SKM-1 treated with dmso at 0.1 percent for 144 hours (cell line): ENCODE measurements at regions not wholly inside any gene's neighbourhood (a gene's known extent, or its start where the extent isn't known, plus 50 kb on each side); places are given as distances from the start of the nearest gene placed in this dataset.
A peak's percentile ranks its signal among the peaks of the same experiment; 100 is the strongest.

Source experiments
- DNase-seq: peaks from one replicate; lab custom pipeline; 2025; ENCODE audit not compliant: unreplicated experiment; lab: John Stamatoyannopoulos, UW

- no peak for DNase-seq
Measured at GRCh38 chr10:28781296-28781695, 104.0 kb downstream of the BAMBI start.

- DNase-seq: no peak
Measured at GRCh38 chr10:28783087-28783486, 105.8 kb downstream of the BAMBI start.

GRCh38 chr10:28785018-28785417, 107.7 kb downstream of the BAMBI start:
- no peak for DNase-seq

- DNase-seq: no peak
Measured at GRCh38 chr10:28788252-28788651, 110.9 kb downstream of the BAMBI start.

GRCh38 chr10:28788762-28789161, 111.4 kb downstream of the BAMBI start:
- DNase-seq: no peak

GRCh38 chr10:28790146-28790545, 112.8 kb downstream of the BAMBI start:
- DNase-seq: no peak

- DNase-seq: no peak
Measured at GRCh38 chr10:28793482-28793881, 116.2 kb downstream of the BAMBI start.

- DNase-seq: no peak
Measured at GRCh38 chr10:28794986-28795385, 117.7 kb downstream of the BAMBI start.

- no peak for DNase-seq
Measured at GRCh38 chr10:28796606-28797512, 119.5 kb downstream of the BAMBI start.

- DNase-seq: no peak
Measured at GRCh38 chr10:28797904-28798371, 120.6 kb downstream of the BAMBI start.

GRCh38 chr10:28798428-28798955, 121.2 kb downstream of the BAMBI start:
- no peak for DNase-seq

GRCh38 chr10:28798964-28799363, 121.6 kb downstream of the BAMBI start:
- DNase-seq: no peak

- no peak for DNase-seq
Measured at GRCh38 chr10:28800144-28800543, 122.8 kb downstream of the BAMBI start.

- DNase-seq: no peak
Measured at GRCh38 chr10:28801247-28801646, 123.9 kb downstream of the BAMBI start.

GRCh38 chr10:28801869-28802268, 124.5 kb downstream of the BAMBI start:
- DNase-seq: no peak

GRCh38 chr10:28805390-28805789, 128.1 kb downstream of the BAMBI start:
- no peak for DNase-seq

- no peak for DNase-seq
Measured at GRCh38 chr10:28806488-28806941, 129.2 kb downstream of the BAMBI start.

- DNase-seq: no peak
Measured at GRCh38 chr10:28806951-28807759, 129.8 kb downstream of the BAMBI start.

GRCh38 chr10:28807760-28808613, 130.7 kb downstream of the BAMBI start:
- peak; percentile 12 for DNase-seq

- DNase-seq: no peak
Measured at GRCh38 chr10:28808693-28809092, 131.4 kb downstream of the BAMBI start.
